Kidney (tissue), 13 donors: ENCODE measurements at regions not wholly inside any gene's neighbourhood (a gene's known extent, or its start where the extent isn't known, plus 50 kb on each side); places are given as distances from the start of the nearest gene placed in this dataset.

Source experiments
- DNase-seq, 5 donors: peaks; one replicate each; pipeline ENCODE4 v3.0.0-alpha.2; 2013 to 2020
- FAIRE-seq: peaks from 2 replicates; lab custom pipeline; 2012; peaks lifted over from hg19 to GRCh38; lab: Jason Lieb, UNC
- H3K27ac ChIP-seq, 2 donors: one replicate each; pipeline ENCODE4 v1.7.0; 2013; ENCODE audit warnings: low read depth in 2 of 2, low read length in 2 of 2, inconsistent platforms in 1 of 2
- H3K27me3 ChIP-seq: one replicate; pipeline ENCODE4 v1.7.1; 2013; ENCODE audit warnings: low read length, inconsistent platforms; ENCODE audit not compliant: control insufficient read depth, insufficient read depth
- H3K36me3 ChIP-seq, 3 donors: one replicate each; pipeline versions ENCODE4 v1.7.0 to v1.7.1; 2013; ENCODE audit warnings: low read length in 3 of 3, control low read depth in 1 of 3, inconsistent platforms in 1 of 3; ENCODE audit not compliant: insufficient read depth in 3 of 3, control insufficient read depth in 2 of 3
- H3K4me1 ChIP-seq, 3 donors: one replicate each; pipeline versions ENCODE4 v1.7.0 to v1.7.1; 2013; ENCODE audit warnings: low read length in 3 of 3, inconsistent platforms in 1 of 3, low read depth in 1 of 3; ENCODE audit not compliant: control insufficient read depth in 2 of 3, insufficient read depth in 2 of 3
- H3K4me3 ChIP-seq, 3 donors: one replicate each; pipeline versions ENCODE4 v1.7.0 to v1.8.1; 2013; ENCODE audit warnings: low read length in 3 of 3, control low read depth in 1 of 3, inconsistent platforms in 1 of 3
- H3K9ac ChIP-seq, 3 donors: one replicate each; pipeline versions ENCODE4 v1.7.0 to v1.7.1; 2013; ENCODE audit warnings: low read length in 3 of 3, control low read depth in 1 of 3, inconsistent platforms in 1 of 3
- H3K9me3 ChIP-seq, 3 donors: one replicate each; pipeline versions ENCODE4 v1.7.0 to v1.7.1; 2013; ENCODE audit warnings: low read length in 3 of 3, control low read depth in 1 of 3, inconsistent platforms in 1 of 3; ENCODE audit not compliant: control insufficient read depth in 2 of 3, insufficient read depth in 1 of 3
- CTCF ChIP-seq: IDR thresholded peaks from 3 replicates; pipeline ENCODE4 v1.5.1; 2012; ENCODE audit warnings: mild to moderate bottlenecking, moderate library complexity, borderline replicate concordance; ENCODE audit not compliant: insufficient read depth; ENCODE audit errors: extremely low read depth
- intact Hi-C: fragments of 100-400 bp; cut with DNase I; formaldehyde crosslinking; loops from one replicate; pipeline ENCODE4 v1.11.1; 2022
- donor health status: control.
- donor health status: control.
- donor health status: control.
- donor health status: control.
- donor health status: control.
- donor health status: DM: yes; HTN: yes; CAD: no.
- donor health status: Normal renal cell carcinoma (clear cell type).

- no peaks in the 10 kb centered on the region for H3K27me3 ChIP-seq
- no peaks in the 10 kb centered on the region for H3K36me3 ChIP-seq
- H3K9ac ChIP-seq, result no peak overlapping the region
- FAIRE-seq, result no peak
- TF ChIP-seq CTCF, result no peak
- no peaks in the 10 kb centered on the region for H3K9me3 ChIP-seq
- H3K27ac ChIP-seq, result no peak overlapping the region
- intact Hi-C loops, result no loop called here
- no peak overlapping the region for H3K4me3 ChIP-seq
- DNase-seq, result peak in 1 of 5 donors; percentile 46
- peaks cover 0 to 23% (median 20%) of the 10 kb centered on the region in 3 donors for H3K4me1 ChIP-seq
These were observed 134.0 kb downstream of the TOMM20 start for GRCh38 chr1:234994436-234995295.

- no peaks in the 10 kb centered on the region for H3K36me3 ChIP-seq
- FAIRE-seq (no peak), DNase-seq (no peak)
- no peaks in the 10 kb centered on the region for H3K27me3 ChIP-seq
- intact Hi-C loops, result no loop called here
- H3K27ac ChIP-seq, result no peak overlapping the region
- TF ChIP-seq CTCF, result no peak
- H3K9me3 ChIP-seq, result no peaks in the 10 kb centered on the region
- H3K9ac ChIP-seq, result no peak overlapping the region
- peaks cover 11 to 24% (median 21%) of the 10 kb centered on the region in 3 donors for H3K4me1 ChIP-seq
- no peak overlapping the region for H3K4me3 ChIP-seq
These were observed 136.6 kb downstream of the TOMM20 start for GRCh38 chr1:234992065-234992464.

GRCh38 chr1:234990874-234991801 is 137.5 kb downstream of the TOMM20 start:
- peaks cover 14 to 23% (median 22%) of the 10 kb centered on the region in 3 donors for H3K4me1 ChIP-seq
- DNase-seq (no peak), FAIRE-seq (no peak)
- no peaks in the 10 kb centered on the region for H3K9me3 ChIP-seq
- no peak for TF ChIP-seq CTCF
- H3K27ac ChIP-seq, result no peak overlapping the region
- no peaks in the 10 kb centered on the region for H3K36me3 ChIP-seq
- intact Hi-C loops, result no loop called here
- no peak overlapping the region for H3K4me3 ChIP-seq
- H3K9ac ChIP-seq, result no peak overlapping the region
- H3K27me3 ChIP-seq, result no peaks in the 10 kb centered on the region
